ENCODE measurements at regions not wholly inside any gene's neighbourhood (a gene's known extent, or its start where the extent isn't known, plus 50 kb on each side); places are given as distances from the start of the nearest gene placed in this dataset.

GRCh38 chr9:8037745-8038144 is 238.2 kb upstream of the DMAC1 start:
- Histone ChIP-seq H3K9me3 (ENCODE audit: control insufficient read depth, low read length) (peaks cover 20% of the 10 kb centered on the region), H3K27ac (ENCODE audit: low read depth, low read length, severe bottlenecking) (no peak overlapping the region), H3K4me1 (ENCODE audit: control insufficient read depth, insufficient read depth, low read length, poor library complexity, severe bottlenecking) (no peaks in the 10 kb centered on the region), H3K36me3 (ENCODE audit: control insufficient read depth, insufficient read depth, low read length) (no peaks in the 10 kb centered on the region), H3K4me3 (ENCODE audit: extremely low read depth, insufficient read depth, low read length, poor library complexity, severe bottlenecking) (no peak overlapping the region)
- WGBS, 2 experiments (ENCODE audit: insufficient coverage in 2 of 2) = no CpG with 5 or more reads among the region's 2 CpGs

DNA sequence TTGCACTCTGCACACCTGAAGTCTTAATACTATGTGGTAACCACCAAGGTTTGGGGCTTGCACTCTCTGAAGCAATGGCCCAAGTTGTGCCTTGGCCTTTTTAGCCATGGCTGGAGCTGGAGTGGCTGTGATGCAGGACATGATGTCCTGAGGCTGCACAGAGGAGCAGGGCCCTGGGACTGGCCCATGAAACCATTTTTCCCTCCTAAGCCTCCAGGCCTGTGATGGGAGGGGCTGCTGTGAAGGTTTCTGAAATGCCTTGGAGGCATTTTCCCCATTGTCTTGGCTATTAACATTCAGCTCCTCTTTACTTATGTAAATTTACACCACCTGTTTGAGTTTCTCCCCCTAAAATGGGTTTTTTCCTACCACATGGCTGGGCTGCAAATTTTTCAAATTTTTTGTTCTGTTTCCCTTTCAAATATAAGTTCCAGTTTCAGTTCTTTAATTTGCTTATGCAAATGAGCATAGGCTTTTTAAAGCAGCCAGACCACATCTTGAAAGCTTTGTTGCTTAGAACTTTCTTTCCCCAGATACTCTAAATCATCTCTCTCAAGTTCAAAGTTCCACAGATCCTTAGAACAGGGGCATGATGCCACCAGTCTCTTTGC is 237.4 kb upstream of the DMAC1 start:
- Histone ChIP-seq H3K4me3 (ENCODE audit: extremely low read depth, insufficient read depth, low read length, poor library complexity, severe bottlenecking) (no peak overlapping the region), H3K36me3 (ENCODE audit: control insufficient read depth, insufficient read depth, low read length) (no peaks in the 10 kb centered on the region), H3K9me3 (ENCODE audit: control insufficient read depth, low read length) (peaks cover 20% of the 10 kb centered on the region), H3K4me1 (ENCODE audit: control insufficient read depth, insufficient read depth, low read length, poor library complexity, severe bottlenecking) (no peaks in the 10 kb centered on the region), H3K27ac (ENCODE audit: low read depth, low read length, severe bottlenecking) (no peak overlapping the region)

- H3K9me3 ChIP-seq (ENCODE audit: control insufficient read depth, low read length) = peaks cover 16% of the 10 kb centered on the region
- WGBS, 2 experiments (ENCODE audit: insufficient coverage in 2 of 2) = 86 to 100% methylated on average over 1 of the region's 2 CpGs
- no peak overlapping the region for H3K27ac ChIP-seq (ENCODE audit: low read depth, low read length, severe bottlenecking)
- no peaks in the 10 kb centered on the region for H3K4me1 ChIP-seq (ENCODE audit: control insufficient read depth, insufficient read depth, low read length, poor library complexity, severe bottlenecking)
- no peak overlapping the region for H3K4me3 ChIP-seq (ENCODE audit: extremely low read depth, insufficient read depth, low read length, poor library complexity, severe bottlenecking)
- H3K36me3 ChIP-seq (ENCODE audit: control insufficient read depth, insufficient read depth, low read length) = no peaks in the 10 kb centered on the region
Observed at GRCh38 chr9:8033794-8034193, 234.2 kb upstream of the DMAC1 start.

GRCh38 chr9:8030095-8030494 is 230.5 kb upstream of the DMAC1 start:
- H3K4me3 ChIP-seq (ENCODE audit: extremely low read depth, insufficient read depth, low read length, poor library complexity, severe bottlenecking) = no peak overlapping the region
- peaks cover 3% of the 10 kb centered on the region for H3K4me1 ChIP-seq (ENCODE audit: control insufficient read depth, insufficient read depth, low read length, poor library complexity, severe bottlenecking)
- no peaks in the 10 kb centered on the region for H3K9me3 ChIP-seq (ENCODE audit: control insufficient read depth, low read length)
- H3K27ac ChIP-seq (ENCODE audit: low read depth, low read length, severe bottlenecking) = peak overlapping the region; percentile 26
- WGBS, 2 experiments (ENCODE audit: insufficient coverage in 2 of 2) = 93 to 100% methylated on average over 4 of the region's 4 CpGs
- no peaks in the 10 kb centered on the region for H3K36me3 ChIP-seq (ENCODE audit: control insufficient read depth, insufficient read depth, low read length)

GRCh38 chr9:8027351-8027750 is 227.8 kb upstream of the DMAC1 start:
- 34 to 47% methylated on average over 3 of the region's 4 CpGs for WGBS, 2 experiments (ENCODE audit: insufficient coverage in 2 of 2)
- no peaks in the 10 kb centered on the region for H3K36me3 ChIP-seq (ENCODE audit: control insufficient read depth, insufficient read depth, low read length)
- peak overlapping the region; percentile 67 for H3K27ac ChIP-seq (ENCODE audit: low read depth, low read length, severe bottlenecking)
- H3K4me1 ChIP-seq (ENCODE audit: control insufficient read depth, insufficient read depth, low read length, poor library complexity, severe bottlenecking) = peaks cover 6% of the 10 kb centered on the region
- H3K4me3 ChIP-seq (ENCODE audit: extremely low read depth, insufficient read depth, low read length, poor library complexity, severe bottlenecking) = no peak overlapping the region
- peaks cover 7% of the 10 kb centered on the region for H3K9me3 ChIP-seq (ENCODE audit: control insufficient read depth, low read length)

GRCh38 chr9:8025551-8025950 is 226.0 kb upstream of the DMAC1 start:
- H3K4me1 ChIP-seq (ENCODE audit: control insufficient read depth, insufficient read depth, low read length, poor library complexity, severe bottlenecking) = peaks cover 6% of the 10 kb centered on the region
- H3K36me3 ChIP-seq (ENCODE audit: control insufficient read depth, insufficient read depth, low read length) = no peaks in the 10 kb centered on the region
- no CpG with 5 or more reads among the region's 2 CpGs for WGBS, 2 experiments (ENCODE audit: insufficient coverage in 2 of 2)
- H3K27ac ChIP-seq (ENCODE audit: low read depth, low read length, severe bottlenecking) = no peak overlapping the region
- peaks cover 7% of the 10 kb centered on the region for H3K9me3 ChIP-seq (ENCODE audit: control insufficient read depth, low read length)
- H3K4me3 ChIP-seq (ENCODE audit: extremely low read depth, insufficient read depth, low read length, poor library complexity, severe bottlenecking) = no peak overlapping the region

GRCh38 chr9:8020186-8020585 is 220.6 kb upstream of the DMAC1 start:
- Histone ChIP-seq H3K9me3 (ENCODE audit: control insufficient read depth, low read length) (peaks cover 7% of the 10 kb centered on the region), H3K4me3 (ENCODE audit: extremely low read depth, insufficient read depth, low read length, poor library complexity, severe bottlenecking) (no peak overlapping the region), H3K4me1 (ENCODE audit: control insufficient read depth, insufficient read depth, low read length, poor library complexity, severe bottlenecking) (peaks cover 3% of the 10 kb centered on the region), H3K27ac (ENCODE audit: low read depth, low read length, severe bottlenecking) (no peak overlapping the region), H3K36me3 (ENCODE audit: control insufficient read depth, insufficient read depth, low read length) (no peaks in the 10 kb centered on the region)
- WGBS, 2 experiments (ENCODE audit: insufficient coverage in 2 of 2) = 67% methylated on average over 1 of the region's 1 CpG; no CpG with 5 or more reads in 1 of the 2 experiments

DNA sequence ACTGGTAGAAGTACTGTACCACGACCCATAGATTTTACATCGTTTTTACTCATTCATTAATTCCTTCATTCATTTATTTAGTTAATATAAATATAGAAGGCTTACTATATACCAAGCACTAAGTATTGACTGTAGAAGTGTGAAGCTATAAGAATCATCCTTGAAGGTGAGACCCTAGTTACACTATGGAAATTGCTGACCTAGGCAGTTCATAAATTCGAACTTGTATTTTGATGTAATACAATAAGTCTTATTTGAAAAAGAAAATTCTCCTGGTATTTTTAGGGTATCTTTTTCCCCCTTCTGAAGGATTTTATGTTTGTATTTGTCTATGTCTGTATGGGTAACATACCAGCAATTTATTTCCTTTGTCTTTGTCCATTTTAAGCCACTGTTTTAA is 220.1 kb upstream of the DMAC1 start:
- no peak overlapping the region for H3K4me3 ChIP-seq (ENCODE audit: extremely low read depth, insufficient read depth, low read length, poor library complexity, severe bottlenecking)
- no peaks in the 10 kb centered on the region for H3K4me1 ChIP-seq (ENCODE audit: control insufficient read depth, insufficient read depth, low read length, poor library complexity, severe bottlenecking)
- WGBS, 2 experiments (ENCODE audit: insufficient coverage in 2 of 2) = no CpG with 5 or more reads among the region's 3 CpGs
- H3K9me3 ChIP-seq (ENCODE audit: control insufficient read depth, low read length) = peaks cover 7% of the 10 kb centered on the region
- H3K36me3 ChIP-seq (ENCODE audit: control insufficient read depth, insufficient read depth, low read length) = no peaks in the 10 kb centered on the region
- H3K27ac ChIP-seq (ENCODE audit: low read depth, low read length, severe bottlenecking) = no peak overlapping the region

DNA sequence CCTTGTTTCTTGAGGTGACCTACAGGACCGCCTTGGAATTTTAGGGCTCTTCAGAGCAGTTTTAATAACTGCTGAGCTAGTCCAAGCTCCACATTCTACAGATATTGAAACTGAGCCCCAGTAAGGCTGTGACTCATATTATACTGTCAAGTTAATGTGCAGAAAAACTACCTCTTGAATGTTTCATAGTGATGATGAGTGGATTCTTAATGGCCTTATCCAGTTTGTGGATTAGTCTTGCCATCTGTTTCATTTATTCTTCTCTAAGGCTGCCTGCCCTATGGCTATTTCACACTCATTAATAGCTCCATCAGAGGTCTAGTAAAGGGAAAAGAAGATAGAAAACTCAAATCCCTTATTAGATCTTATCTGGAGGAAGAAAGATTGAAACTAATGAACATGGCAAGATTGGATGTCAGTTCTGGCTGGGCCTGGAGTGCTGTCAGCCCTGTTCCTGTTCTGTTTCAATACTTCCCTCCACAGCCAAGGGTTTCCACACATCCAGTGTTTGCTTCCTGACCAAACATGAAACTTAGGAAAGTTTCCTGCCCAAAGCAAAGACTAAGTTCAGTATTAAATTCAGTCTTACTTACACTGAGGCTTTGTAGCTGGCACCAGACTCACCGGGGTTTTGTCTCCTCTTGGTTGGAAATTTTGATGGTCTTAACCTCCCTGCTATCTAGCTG is 215.6 kb upstream of the DMAC1 start:
- no peaks in the 10 kb centered on the region for H3K36me3 ChIP-seq (ENCODE audit: control insufficient read depth, insufficient read depth, low read length)
- WGBS, 2 experiments (ENCODE audit: insufficient coverage in 2 of 2) = 89 to 100% methylated on average over 1 of the region's 2 CpGs
- H3K9me3 ChIP-seq (ENCODE audit: control insufficient read depth, low read length) = no peaks in the 10 kb centered on the region

DNA sequence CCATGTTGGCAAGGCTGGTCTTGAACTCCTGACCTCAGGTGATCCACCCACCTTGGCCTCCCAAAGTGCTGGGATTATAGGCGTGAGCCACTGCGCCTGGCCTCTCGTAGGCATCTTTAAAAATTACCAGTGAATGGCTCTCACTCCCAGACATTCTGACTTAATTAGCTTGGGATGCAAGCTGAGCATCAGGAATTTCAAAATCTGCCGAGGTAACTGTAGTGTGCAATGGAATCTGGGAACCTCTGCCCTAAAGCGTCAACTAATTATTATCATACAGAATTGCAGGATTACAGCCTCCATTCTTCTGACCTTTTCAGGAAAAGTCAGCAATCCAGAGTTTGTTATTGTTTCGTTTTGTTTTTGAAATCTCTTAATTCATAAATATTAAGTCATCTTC is 213.4 kb upstream of the DMAC1 start:
- WGBS, 2 experiments (ENCODE audit: insufficient coverage in 2 of 2) = 72 to 86% methylated on average over 3 to 4 of the region's 6 CpGs
- no peak overlapping the region for H3K4me3 ChIP-seq (ENCODE audit: extremely low read depth, insufficient read depth, low read length, poor library complexity, severe bottlenecking)
- H3K36me3 ChIP-seq (ENCODE audit: control insufficient read depth, insufficient read depth, low read length) = no peaks in the 10 kb centered on the region
- peaks cover 4% of the 10 kb centered on the region for H3K4me1 ChIP-seq (ENCODE audit: control insufficient read depth, insufficient read depth, low read length, poor library complexity, severe bottlenecking)
- H3K9me3 ChIP-seq (ENCODE audit: control insufficient read depth, low read length) = no peaks in the 10 kb centered on the region
- peak overlapping the region; percentile 55 for H3K27ac ChIP-seq (ENCODE audit: low read depth, low read length, severe bottlenecking)

More for the DNA sequence above, 215.6 kb upstream of the DMAC1 start:
- Histone ChIP-seq H3K27ac (ENCODE audit: low read depth, low read length, severe bottlenecking) (no peak overlapping the region), H3K4me1 (ENCODE audit: control insufficient read depth, insufficient read depth, low read length, poor library complexity, severe bottlenecking) (peaks cover 4% of the 10 kb centered on the region), H3K4me3 (ENCODE audit: extremely low read depth, insufficient read depth, low read length, poor library complexity, severe bottlenecking) (no peak overlapping the region)

DNA sequence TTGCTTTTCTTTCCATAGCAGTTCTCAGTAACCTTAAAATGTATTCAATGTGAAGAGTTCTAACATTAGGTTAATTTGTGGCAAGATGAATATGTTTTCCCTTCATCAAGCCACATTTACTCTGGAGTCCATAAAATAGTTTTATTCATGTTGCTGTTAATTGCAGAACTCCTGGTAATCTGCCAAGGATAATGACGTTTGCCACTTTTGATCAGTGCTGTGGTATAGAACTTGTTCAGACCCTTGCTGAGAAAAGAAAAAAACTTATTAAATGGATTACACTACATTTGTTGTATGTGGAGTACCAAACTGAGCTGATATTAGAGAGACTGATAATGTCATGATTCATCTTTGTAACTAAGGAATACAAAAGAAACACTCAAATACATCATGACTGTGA is 212.4 kb upstream of the DMAC1 start:
- H3K36me3 ChIP-seq (ENCODE audit: control insufficient read depth, insufficient read depth, low read length) = no peaks in the 10 kb centered on the region
- H3K27ac ChIP-seq (ENCODE audit: low read depth, low read length, severe bottlenecking) = no peak overlapping the region
- no CpG with 5 or more reads among the region's 1 CpG for WGBS, 2 experiments (ENCODE audit: insufficient coverage in 2 of 2)
- H3K4me1 ChIP-seq (ENCODE audit: control insufficient read depth, insufficient read depth, low read length, poor library complexity, severe bottlenecking) = peaks cover 4% of the 10 kb centered on the region
- no peaks in the 10 kb centered on the region for H3K9me3 ChIP-seq (ENCODE audit: control insufficient read depth, low read length)
- no peak overlapping the region for H3K4me3 ChIP-seq (ENCODE audit: extremely low read depth, insufficient read depth, low read length, poor library complexity, severe bottlenecking)

Data from mesodermal cell (in vitro differentiated cells).